Right renal cortex interstitium (tissue), 3 donors: ENCODE measurements at regions not wholly inside any gene's neighbourhood (a gene's known extent, or its start where the extent isn't known, plus 50 kb on each side); places are given as distances from the start of the nearest gene placed in this dataset.
A peak's percentile ranks its signal among the peaks of the same experiment; 100 is the strongest.
"Not testable (repeated sequence)": the region's sequence is repeated elsewhere in the genome, so short reads cannot be mapped to it uniquely, and the experiment has no call there.

Experiments used
- DNase-seq, 3 donors: peaks; one replicate each; pipeline ENCODE4 v3.0.0-alpha.2; 2013; ENCODE audit warnings: low read depth in 3 of 3, low spot score in 2 of 3

- DNase-seq: not testable (repeated sequence)
Measured at GRCh38 chr2:131733530-131733929, 205.8 kb downstream of the CCDC74A start.

- DNase-seq: not testable (repeated sequence)
Measured at GRCh38 chr2:131736406-131736805, 208.7 kb downstream of the CCDC74A start.

GRCh38 chr2:131738533-131738932 lies 210.8 kb downstream of the CCDC74A start:
- DNase-seq: not testable (repeated sequence)

DNA sequence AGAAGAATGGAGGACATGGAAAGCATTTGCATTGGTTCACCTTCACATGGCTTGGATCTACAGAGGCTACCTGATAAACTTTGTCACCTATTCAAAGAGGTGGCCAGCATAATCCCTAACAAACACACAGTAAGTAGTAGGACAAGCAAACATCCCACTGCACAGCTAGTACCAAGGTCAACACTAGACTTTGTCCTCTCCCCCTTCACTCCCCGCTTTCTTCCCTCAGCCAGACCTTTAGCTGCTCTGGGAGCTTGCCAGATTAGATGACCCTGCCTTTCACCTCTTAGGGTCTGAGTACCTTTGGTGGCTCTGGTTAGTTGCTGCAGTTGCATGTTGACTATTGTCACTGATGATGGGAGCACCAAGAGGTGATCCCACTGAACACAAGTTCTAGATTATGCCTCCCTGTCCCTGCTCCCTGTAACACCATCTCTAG lies 211.3 kb downstream of the CCDC74A start:
- not testable (repeated sequence) for DNase-seq

- DNase-seq: no peak
Measured at GRCh38 chr2:131753640-131754561, 226.2 kb downstream of the CCDC74A start.

DNA sequence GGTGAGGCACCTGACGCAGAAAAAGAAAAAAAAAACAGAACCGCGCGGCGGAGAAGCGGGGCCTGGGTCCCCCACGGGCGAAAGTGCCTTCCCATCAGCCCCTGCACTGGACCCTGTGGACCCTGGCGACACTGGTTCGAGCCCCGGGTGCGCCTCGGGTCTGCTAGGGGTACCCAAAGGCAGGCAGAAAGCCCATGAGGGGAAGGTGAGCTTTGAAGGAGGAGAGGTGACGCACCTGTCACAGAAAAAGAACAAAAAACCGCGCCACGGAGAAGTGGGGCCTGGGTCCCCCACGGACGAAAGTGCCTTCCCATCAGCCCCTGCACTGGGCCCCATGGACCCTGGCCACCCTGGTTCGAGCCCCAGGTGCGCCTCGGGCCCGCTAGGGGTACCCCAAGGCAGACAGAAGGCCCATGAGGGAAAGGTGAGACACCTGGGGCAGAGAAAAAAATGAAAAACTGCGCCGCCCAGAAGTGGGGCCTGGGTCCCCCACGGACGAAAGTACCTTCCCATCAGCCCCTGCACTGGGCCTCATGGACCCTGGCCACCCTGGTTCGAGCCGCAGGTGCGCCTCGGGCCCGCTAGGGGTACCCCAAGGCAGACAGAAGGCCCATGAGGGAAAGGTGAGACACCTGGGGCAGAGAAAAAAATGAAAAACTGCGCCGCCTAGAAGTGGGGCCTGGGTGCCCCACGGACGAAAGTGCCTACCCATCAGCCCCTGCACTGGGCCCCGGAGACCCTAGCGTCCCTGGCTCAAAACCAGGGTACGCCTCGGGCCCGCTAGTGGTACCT lies 227.4 kb downstream of the CCDC74A start:
- DNase-seq: no peak

- DNase-seq: no peak
Measured at GRCh38 chr2:131756141-131756907, 228.6 kb downstream of the CCDC74A start.

- DNase-seq: not testable (repeated sequence)
Measured at GRCh38 chr2:131758941-131759340, 231.3 kb downstream of the CCDC74A start.

DNA sequence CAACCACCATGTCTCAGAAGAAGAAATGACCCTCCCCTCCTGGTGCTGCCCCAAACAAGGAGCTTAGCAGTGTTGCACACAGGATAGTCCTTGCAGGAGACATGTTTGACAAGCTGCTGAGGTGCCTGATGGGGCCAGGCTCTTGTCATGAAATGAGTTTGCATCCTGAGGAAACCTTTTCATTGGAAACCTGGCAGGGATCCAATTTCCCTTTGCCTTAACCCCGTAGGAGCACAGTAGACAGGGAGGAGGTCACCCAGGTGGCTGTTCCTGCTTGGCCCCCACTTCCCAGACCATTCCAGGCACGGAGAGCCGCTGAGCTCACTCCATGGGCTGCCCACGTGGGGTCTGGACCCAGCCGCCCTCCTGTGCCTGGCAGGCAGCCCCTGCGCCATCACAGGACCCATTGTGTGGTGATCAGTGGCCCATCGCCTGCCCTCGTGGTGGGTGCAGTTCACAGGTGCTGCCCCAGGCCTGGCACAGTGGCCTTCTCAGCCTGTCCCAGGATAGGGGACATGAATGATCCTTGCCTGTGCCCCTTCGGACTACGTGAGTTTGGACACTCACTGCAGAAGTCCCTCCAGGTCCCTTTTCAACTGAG lies 247.4 kb downstream of the CCDC74A start:
- DNase-seq: not testable (repeated sequence)

DNA sequence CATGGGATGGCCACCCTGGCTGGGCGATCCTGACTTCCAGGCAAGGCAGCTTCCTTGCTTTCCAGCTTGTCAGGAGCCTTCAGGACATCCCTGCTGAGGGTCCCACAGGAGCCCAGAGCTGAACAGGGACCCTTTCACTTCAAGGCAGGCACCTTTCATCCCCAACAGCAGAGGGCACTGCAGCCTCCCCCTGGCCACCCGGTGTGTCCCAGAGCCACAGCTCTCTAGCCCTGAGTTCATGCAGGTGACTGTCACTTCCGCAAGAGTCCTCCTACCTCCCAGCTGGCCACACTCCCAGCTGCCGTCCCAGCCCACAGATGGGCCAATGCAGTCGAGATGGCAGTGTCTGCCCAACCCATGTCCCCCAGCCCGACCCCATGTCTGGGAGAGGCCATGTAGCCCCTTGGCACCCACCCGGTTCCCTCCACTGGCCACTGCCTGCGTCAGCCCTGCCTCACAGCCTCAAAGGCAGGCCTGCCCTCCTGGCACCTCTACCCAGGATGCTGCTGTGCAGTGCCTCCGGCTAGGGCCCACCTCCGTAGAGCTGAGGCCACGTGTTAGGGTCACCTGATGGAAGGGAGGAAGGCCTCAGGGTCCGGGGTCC lies 248.3 kb downstream of the CCDC74A start:
- DNase-seq: not testable (repeated sequence)

DNA sequence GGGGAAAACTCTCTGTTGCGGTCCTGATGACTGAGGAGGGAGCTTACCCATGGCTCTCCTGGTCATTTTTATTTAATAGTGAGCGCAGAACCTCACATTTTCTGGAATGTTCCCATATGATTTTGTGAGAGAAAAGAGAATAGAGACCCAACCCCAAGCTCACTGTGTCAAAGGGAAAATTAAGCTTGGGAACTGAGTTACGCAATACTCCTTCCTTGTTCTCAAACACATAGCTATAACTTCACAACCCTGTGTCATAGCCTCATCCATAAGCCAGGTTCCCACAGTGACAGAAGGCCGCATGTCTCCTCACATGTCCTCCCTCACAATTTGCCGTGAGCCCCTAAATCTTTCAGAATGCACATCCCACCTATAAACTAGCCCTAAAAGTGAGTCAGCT lies 252.8 kb downstream of the CCDC74A start:
- DNase-seq: not testable (repeated sequence)

- no peak for DNase-seq
Measured at GRCh38 chr2:131801210-131801744, 273.6 kb downstream of the CCDC74A start.

GRCh38 chr2:131801745-131802350 lies 274.2 kb downstream of the CCDC74A start:
- peak in 1 of 3 donors; percentile 39 for DNase-seq

DNA sequence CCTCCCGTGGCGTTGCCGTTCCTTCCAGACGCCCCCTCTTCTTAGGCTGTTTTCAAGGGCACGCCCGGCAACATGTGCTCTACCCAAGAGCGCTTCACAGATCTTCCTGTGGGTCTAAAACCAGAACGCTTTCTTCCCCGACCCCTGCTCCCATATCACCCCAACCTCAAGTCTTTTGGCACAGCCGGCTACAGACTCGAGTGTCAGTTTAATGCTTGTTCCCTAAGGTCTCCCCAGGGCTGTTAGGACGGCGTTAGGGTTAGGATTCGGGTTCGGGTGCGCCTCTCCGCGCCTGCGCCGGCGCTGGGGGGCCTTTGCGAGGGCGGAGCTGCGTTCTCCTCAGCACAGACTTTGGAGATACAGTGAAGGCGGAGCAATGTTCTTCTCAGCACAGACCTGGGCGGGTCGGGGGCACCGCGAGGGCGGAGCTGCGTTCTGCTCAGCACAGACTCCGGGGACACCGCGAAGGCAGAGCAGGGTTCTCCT lies 274.7 kb downstream of the CCDC74A start:
- DNase-seq: not testable (repeated sequence)

DNA sequence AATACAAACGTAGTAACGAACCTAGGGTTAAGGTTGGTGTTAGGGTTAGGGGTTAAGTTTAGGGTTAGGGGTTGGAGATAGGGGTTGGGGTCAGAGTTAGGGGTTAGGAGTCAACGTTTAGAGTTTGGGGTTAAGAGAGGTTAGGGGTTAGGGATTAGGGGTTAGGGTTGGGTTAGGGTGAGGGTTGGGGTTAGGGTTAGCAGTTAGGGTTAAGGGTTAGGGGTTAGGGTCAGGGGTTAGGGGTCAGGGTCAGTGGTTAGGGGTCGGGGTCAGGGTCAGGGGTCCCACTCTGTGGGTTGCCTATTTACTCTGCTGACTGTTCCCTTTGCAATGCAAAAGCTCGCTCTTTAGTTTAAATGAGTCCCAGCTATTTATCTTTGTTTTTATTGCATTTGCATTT lies 275.5 kb downstream of the CCDC74A start:
- DNase-seq: not testable (repeated sequence)

DNA sequence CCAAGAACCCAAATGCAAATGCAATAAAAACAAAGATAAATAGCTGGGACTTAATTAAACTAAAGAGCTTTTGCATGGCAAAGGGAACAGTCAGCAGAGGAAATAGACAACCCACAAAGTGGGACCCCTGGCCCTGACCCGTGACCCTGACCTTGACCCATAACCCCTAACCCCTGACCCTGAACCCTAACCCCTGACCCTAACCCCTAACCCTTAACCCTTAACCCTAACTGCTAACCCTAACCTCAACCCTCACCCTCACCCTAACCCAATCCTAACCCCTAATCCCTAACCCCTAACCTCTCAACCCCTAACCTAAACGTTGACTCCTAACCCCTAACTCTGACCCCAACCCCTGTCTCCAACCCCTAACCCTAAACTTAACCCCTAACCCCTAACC lies 284.9 kb downstream of the CCDC74A start:
- DNase-seq: not testable (repeated sequence)

GRCh38 chr2:131813378-131813777 lies 285.7 kb downstream of the CCDC74A start:
- not testable (repeated sequence) for DNase-seq

DNA sequence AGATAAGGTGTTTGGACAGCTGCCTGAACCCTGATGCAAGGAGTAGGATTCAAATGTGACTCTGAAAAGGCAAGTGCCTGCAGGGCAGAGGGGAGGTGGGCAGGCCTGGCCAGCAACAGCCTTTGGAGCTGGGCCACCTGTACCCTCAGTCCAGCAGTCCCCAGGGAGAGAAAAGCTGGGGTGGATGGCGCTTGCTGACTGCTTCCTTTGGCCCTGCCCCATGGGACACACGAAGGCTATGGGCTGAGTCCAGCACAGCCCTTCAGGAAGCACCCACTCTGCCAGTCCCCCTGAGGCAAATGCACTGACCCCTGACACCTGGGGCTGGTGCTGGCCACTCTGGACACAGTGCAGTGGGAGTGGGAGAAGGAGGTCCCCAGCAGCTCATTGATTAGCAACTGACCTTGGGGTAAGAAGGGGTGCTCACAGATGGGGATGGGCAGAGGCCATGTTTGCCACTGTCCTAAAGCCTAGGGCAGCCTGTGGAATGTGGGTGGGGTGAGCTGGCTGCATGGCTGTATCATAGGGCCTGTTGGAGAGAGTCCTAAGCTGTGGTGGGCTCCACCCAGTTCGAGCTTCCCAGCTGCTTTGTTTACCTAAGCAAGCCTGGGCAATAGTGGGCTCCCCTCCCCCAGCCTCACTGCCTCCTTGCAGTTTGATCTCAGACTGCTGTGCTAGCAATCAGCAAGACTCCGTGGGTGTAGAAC lies 290.7 kb downstream of the CCDC74A start:
- not testable (repeated sequence) for DNase-seq
